HG02885 (cell line): ENCODE measurements at regions not wholly inside any gene's neighbourhood (a gene's known extent, or its start where the extent isn't known, plus 50 kb on each side); places are given as distances from the start of the nearest gene placed in this dataset.
"Not testable (repeated sequence)": the region's sequence is repeated elsewhere in the genome, so short reads cannot be mapped to it uniquely, and the experiment has no call there.

Source experiments
- ATAC-seq: cut with Tn5 transposase; IDR thresholded peaks from one replicate; pipeline ENCODE4 v1.9.1; 2021; ENCODE audit warnings: mild to moderate bottlenecking; ENCODE audit not compliant: unreplicated experiment, poor library complexity

GRCh38 chr5:15346738-15347137 is 153.2 kb upstream of the FBXL7 start:
- no peak for ATAC-seq

GRCh38 chr5:15344954-15345353 is 155.0 kb upstream of the FBXL7 start:
- ATAC-seq, result no peak

- ATAC-seq, result no peak
These were observed 161.4 kb upstream of the FBXL7 start for GRCh38 chr5:15338546-15338945.

- ATAC-seq, result no peak
These were observed 165.3 kb upstream of the FBXL7 start for GRCh38 chr5:15334551-15335266.

- no peak for ATAC-seq
These were observed 166.9 kb upstream of the FBXL7 start for GRCh38 chr5:15333091-15333490.

GRCh38 chr5:15326932-15327331 is 173.0 kb upstream of the FBXL7 start:
- ATAC-seq, result no peak

GRCh38 chr5:15326471-15326870 is 173.5 kb upstream of the FBXL7 start:
- no peak for ATAC-seq

GRCh38 chr5:15322421-15322820 is 177.6 kb upstream of the FBXL7 start:
- ATAC-seq, result no peak

- no peak for ATAC-seq
These were observed 178.2 kb upstream of the FBXL7 start for GRCh38 chr5:15321776-15322175.

GRCh38 chr5:15320871-15321270 is 179.1 kb upstream of the FBXL7 start:
- ATAC-seq, result no peak

GRCh38 chr5:15304914-15305834 is 194.8 kb upstream of the FBXL7 start:
- ATAC-seq, result no peak

GRCh38 chr5:15304066-15304731 is 195.8 kb upstream of the FBXL7 start:
- no peak for ATAC-seq

GRCh38 chr5:15300141-15300540 is 199.8 kb upstream of the FBXL7 start:
- ATAC-seq, result no peak

- ATAC-seq, result no peak
These were observed 209.0 kb upstream of the FBXL7 start for GRCh38 chr5:15290953-15291352.

- no peak for ATAC-seq
These were observed 213.3 kb upstream of the FBXL7 start for GRCh38 chr5:15286650-15287049.

- ATAC-seq, result no peak
These were observed 213.9 kb upstream of the FBXL7 start for GRCh38 chr5:15285901-15286583.

GRCh38 chr5:15284706-15285105 is 215.3 kb upstream of the FBXL7 start:
- no peak for ATAC-seq

GRCh38 chr5:15283076-15283475 is 216.9 kb upstream of the FBXL7 start:
- ATAC-seq, result no peak

GRCh38 chr5:15282611-15283010 is 217.4 kb upstream of the FBXL7 start:
- no peak for ATAC-seq

- not testable (repeated sequence) for ATAC-seq
These were observed 228.4 kb upstream of the FBXL7 start for GRCh38 chr5:15271596-15271995.
